NOMO-1 treated with DMSO at 0.1 percent for 48 hours (cell line): ENCODE measurements at regions not wholly inside any gene's neighbourhood (a gene's known extent, or its start where the extent isn't known, plus 50 kb on each side); places are given as distances from the start of the nearest gene placed in this dataset.
"Not testable (repeated sequence)": the region's sequence is repeated elsewhere in the genome, so short reads cannot be mapped to it uniquely, and the experiment has no call there.

Source experiments
- DNase-seq: peaks from one replicate; lab custom pipeline; 2025; ENCODE audit not compliant: unreplicated experiment; lab: John Stamatoyannopoulos, UW

GRCh38 chr19:29015569-29015968, 197.4 kb downstream of the UQCRFS1 start:
- no peak for DNase-seq

GRCh38 chr19:29014857-29015436, 198.0 kb downstream of the UQCRFS1 start:
- no peak for DNase-seq

- DNase-seq, result no peak
Measured at GRCh38 chr19:29013988-29014387, 199.0 kb downstream of the UQCRFS1 start.

GRCh38 chr19:29013325-29013724, 199.6 kb downstream of the UQCRFS1 start:
- DNase-seq, result no peak

- DNase-seq, result no peak
Measured at GRCh38 chr19:29012457-29012856, 200.5 kb downstream of the UQCRFS1 start.

GRCh38 chr19:29010276-29010675, 202.7 kb downstream of the UQCRFS1 start:
- no peak for DNase-seq

- no peak for DNase-seq
Measured at GRCh38 chr19:29006057-29006735, 206.8 kb downstream of the UQCRFS1 start.

- no peak for DNase-seq
Measured at GRCh38 chr19:29004796-29005195, 208.2 kb downstream of the UQCRFS1 start.

- DNase-seq, result no peak
Measured at GRCh38 chr19:29003641-29004409, 209.1 kb downstream of the UQCRFS1 start.

GRCh38 chr19:29002336-29002735, 210.6 kb downstream of the UQCRFS1 start:
- DNase-seq, result no peak

GRCh38 chr19:29001597-29002245, 211.2 kb downstream of the UQCRFS1 start:
- DNase-seq, result no peak

- DNase-seq, result no peak
Measured at GRCh38 chr19:29001141-29001581, 211.8 kb downstream of the UQCRFS1 start.

- no peak for DNase-seq
Measured at GRCh38 chr19:28999724-29000433, 213.1 kb downstream of the UQCRFS1 start.

GRCh38 chr19:28998974-28999373, 214.0 kb downstream of the UQCRFS1 start:
- DNase-seq, result no peak

GRCh38 chr19:28997866-28998265, 215.1 kb downstream of the UQCRFS1 start:
- not testable (repeated sequence) for DNase-seq

- DNase-seq, result no peak
Measured at GRCh38 chr19:28990522-28990921, 222.4 kb downstream of the UQCRFS1 start.

- no peak for DNase-seq
Measured at GRCh38 chr19:28989739-28990138, 223.2 kb downstream of the UQCRFS1 start.

GRCh38 chr19:28988066-28988465, 224.9 kb downstream of the UQCRFS1 start:
- DNase-seq, result no peak

- DNase-seq, result no peak
Measured at GRCh38 chr19:28987177-28987576, 225.8 kb downstream of the UQCRFS1 start.

GRCh38 chr19:28985201-28985600, 227.8 kb downstream of the UQCRFS1 start:
- no peak for DNase-seq

- no peak for DNase-seq
Measured at GRCh38 chr19:28984315-28984714, 228.6 kb downstream of the UQCRFS1 start.
